ENCODE measurements at regions not wholly inside any gene's neighbourhood (a gene's known extent, or its start where the extent isn't known, plus 50 kb on each side); places are given as distances from the start of the nearest gene placed in this dataset.
"Not testable (repeated sequence)": the region's sequence is repeated elsewhere in the genome, so short reads cannot be mapped to it uniquely, and the experiment has no call there.

- TF ChIP-seq POLR2A, CTCF, POLR2AphosphoS5, EP300 (IDR thresholded peaks at IDR 0.05): not testable (repeated sequence)
Observed at GRCh38 chr10:93232159-93232558, 158.5 kb downstream of the CYP26A1 start.

All from gastroesophageal sphincter (tissue), 3 donors.